ENCODE measurements at regions not wholly inside any gene's neighbourhood (a gene's known extent, or its start where the extent isn't known, plus 50 kb on each side); places are given as distances from the start of the nearest gene placed in this dataset.

DNA sequence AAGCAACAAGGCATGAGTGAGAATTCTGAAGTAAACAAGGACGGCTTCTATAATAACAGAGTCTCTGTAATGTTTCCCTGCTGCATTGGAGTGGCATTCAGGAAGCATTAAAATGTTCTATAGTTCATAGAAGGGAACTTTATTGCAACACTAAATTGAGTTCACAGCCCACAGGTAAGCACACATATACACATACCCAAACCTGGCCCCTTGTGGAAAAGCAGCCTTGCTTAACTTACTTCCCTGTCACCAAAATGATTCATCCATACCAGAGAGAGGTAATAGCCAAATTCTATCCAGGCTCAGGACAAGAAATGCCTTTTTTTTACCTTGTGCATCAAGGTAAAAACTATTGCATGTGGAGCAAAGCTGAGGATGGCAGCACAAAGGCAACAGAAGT is 241.4 kb downstream of the HHIPL2 start:
- TF ChIP-seq, protein P1, sequence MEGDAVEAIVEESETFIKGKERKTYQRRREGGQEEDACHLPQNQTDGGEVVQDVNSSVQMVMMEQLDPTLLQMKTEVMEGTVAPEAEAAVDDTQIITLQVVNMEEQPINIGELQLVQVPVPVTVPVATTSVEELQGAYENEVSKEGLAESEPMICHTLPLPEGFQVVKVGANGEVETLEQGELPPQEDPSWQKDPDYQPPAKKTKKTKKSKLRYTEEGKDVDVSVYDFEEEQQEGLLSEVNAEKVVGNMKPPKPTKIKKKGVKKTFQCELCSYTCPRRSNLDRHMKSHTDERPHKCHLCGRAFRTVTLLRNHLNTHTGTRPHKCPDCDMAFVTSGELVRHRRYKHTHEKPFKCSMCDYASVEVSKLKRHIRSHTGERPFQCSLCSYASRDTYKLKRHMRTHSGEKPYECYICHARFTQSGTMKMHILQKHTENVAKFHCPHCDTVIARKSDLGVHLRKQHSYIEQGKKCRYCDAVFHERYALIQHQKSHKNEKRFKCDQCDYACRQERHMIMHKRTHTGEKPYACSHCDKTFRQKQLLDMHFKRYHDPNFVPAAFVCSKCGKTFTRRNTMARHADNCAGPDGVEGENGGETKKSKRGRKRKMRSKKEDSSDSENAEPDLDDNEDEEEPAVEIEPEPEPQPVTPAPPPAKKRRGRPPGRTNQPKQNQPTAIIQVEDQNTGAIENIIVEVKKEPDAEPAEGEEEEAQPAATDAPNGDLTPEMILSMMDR (IDR thresholded peaks at IDR 0.05), result no peak
- no peak for TF ChIP-seq POLR2AphosphoS5 (IDR thresholded peaks at IDR 0.05)
- TF ChIP-seq EP300 (IDR thresholded peaks at IDR 0.05; ENCODE audit: low read depth), result no peak
